Activated CD8-positive, alpha-beta memory T cell treated with anti-CD3 and anti-CD28 coated beads, Interleukin-2, amount 50 U/mL, for 24 hours (primary cell): ENCODE measurements at regions not wholly inside any gene's neighbourhood (a gene's known extent, or its start where the extent isn't known, plus 50 kb on each side); places are given as distances from the start of the nearest gene placed in this dataset.

ENCODE experiments used
- DNase-seq: peaks from one replicate; pipeline ENCODE4 v3.0.0-alpha.2; 2020; ENCODE audit errors: extremely low read depth

DNA sequence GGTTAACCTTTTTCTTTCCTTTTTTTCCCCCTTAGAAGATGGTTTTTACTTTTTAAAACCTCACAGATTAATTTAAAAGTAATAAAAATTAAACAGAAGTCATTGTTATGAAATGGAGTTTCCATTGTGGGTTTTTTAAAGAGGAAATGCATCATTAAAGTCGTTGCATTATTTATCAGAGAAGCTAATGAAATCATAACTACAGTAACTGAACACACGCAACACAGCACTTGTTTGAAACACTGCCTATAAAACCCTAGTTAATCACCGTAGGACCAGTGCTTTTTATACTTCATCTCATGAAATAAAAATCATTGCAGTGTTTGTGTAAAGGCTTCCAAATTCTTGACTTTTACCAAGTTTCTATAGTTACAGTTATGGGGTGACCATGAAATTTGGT is 82.4 kb upstream of the NTRK2 start:
- DNase-seq, result no peak

DNA sequence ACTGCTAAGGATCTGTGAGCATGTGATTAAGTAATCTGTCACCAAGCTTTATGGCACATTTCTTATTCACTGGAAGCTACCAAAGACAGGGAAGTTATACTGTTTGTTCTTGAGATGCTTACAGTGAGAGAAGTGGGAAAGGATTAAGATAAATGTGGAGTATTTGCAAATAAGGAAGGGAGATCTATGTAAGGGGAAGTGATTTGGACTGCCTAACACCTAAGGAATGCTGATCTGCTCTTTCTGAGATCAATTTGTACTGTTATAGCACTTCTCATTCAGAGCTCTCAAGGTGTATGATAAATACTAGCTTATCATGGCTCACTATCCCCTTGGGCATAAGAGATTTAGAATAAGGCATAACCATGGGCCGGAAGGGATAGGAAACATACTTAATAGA is 80.0 kb upstream of the NTRK2 start:
- no peak for DNase-seq

DNA sequence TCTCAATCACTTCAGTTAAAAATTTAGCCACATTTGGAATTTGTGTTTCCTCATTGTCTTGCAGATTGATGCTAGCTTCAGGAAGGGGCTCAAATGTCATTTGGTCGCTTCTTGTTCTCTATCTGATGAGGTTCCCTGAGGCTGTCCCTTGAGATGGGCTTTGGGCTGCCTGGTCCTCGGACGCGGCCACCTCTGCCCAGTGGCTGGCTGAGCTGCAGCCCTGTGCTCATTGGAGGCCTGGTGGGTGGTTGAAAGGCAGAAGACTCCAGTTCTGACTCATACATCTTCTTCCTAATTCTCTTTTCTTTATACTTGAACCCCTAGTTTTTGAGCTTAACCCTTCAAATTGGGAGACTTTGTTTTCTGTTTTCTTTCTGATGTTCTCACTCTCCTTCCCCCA is 78.8 kb upstream of the NTRK2 start:
- DNase-seq, result no peak

DNA sequence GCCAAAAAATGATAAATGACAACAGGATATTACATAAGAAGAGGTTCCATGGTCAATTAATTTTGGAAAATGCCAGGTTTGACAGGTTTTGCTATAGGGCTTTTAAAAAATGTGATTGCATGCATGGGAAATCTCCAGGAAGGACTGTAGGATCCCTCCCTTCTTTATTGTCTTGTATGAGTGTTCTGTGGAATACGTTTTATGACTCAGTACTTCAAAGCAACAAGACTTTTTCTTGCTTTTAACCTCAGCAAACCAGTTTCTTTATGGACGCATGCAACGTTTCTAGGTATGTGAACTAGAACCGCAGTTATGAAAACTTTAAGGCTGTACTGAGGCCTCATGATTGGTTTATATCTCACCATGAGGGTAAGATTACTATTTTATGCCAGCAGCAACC is 76.6 kb upstream of the NTRK2 start:
- no peak for DNase-seq

DNA sequence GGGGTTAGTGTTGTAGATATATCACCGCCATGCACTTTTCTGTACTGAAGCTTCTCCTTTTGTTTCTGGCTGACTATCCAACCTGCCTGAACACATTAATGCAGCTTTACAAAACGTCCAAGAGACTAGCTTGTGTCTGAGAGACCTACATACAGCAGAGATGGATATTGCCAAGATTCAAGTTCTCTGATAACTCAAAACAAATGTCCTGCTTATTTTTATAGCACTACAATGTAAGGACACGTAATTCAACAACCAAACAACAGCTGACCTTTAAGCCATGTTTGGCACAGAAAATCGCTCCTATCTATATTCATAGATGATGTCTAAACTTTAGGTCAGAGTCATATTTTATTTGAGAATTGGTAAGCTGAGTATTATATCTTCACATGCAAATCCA is 76.2 kb upstream of the NTRK2 start:
- DNase-seq, result no peak

DNA sequence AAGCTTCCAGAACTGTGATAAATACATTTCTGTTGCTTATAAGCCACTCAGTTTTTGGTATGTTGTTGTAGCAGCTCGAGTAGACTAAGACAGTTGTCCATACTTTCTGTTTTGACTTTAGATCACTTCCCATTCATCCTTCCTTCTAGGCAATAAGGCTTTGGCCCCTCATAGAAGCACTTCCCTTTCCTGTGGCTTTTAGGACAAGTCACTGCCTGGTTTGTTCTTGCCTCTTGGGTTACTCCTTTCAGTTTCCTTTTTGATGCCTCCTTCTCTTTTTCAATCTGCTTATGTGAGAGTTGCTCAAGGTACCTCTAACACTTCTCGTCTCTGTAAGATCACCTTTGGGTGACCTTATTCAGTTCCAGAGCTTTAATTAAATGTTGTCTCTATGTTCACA is 72.4 kb upstream of the NTRK2 start:
- DNase-seq, result no peak

DNA sequence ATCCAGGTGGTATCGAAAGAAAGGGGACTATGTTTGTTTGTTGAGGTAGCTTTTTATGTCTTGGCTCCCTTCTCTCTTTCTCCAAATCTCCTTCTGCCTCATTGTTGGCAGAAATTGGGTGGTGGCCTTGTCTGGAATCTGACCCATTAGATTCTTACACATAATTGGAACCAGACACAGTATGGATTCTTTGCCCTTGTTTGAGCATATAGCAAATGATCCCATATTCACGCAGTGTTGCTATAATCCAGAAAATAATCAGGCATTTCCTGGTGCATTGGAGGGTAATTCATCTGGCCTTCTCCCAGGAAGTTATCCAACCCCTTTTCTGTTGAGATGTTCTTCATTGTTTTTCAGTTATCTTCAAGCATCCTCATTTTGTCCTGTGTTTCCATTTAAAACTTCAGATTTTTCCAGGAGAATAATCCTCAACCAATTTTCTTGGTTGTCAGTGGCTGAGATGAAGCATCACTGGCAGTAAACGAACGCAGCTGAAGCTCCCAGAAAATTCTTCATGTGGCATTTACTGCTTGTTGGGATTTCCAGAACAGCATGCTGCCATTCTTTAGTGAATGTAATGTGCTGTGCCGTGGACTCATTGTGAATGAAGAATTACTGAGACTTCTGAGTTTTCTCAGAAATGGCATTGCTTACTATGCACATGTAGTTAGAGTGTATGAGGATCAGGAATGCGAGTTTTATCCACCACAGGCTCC is 70.5 kb upstream of the NTRK2 start:
- no peak for DNase-seq

DNA sequence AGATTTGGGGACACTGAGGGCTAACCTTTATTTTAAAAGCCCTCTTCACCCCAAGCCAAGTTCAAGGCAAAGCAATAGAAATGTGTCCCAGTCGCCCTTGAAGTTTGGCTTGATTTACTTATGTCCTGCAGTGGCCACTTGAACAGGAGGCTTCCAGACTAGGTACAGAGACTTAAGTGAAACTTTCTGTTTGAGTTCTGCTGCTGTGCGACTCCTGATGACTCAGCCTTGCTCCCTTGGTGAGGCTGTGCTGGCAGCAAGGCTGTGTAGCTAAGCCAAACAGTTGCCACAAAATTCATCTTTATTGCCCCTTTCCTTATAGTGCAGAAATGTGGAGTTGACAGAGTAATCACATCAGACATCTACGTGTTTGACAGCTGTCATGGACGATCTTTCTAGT is 68.8 kb upstream of the NTRK2 start:
- DNase-seq, result no peak

DNA sequence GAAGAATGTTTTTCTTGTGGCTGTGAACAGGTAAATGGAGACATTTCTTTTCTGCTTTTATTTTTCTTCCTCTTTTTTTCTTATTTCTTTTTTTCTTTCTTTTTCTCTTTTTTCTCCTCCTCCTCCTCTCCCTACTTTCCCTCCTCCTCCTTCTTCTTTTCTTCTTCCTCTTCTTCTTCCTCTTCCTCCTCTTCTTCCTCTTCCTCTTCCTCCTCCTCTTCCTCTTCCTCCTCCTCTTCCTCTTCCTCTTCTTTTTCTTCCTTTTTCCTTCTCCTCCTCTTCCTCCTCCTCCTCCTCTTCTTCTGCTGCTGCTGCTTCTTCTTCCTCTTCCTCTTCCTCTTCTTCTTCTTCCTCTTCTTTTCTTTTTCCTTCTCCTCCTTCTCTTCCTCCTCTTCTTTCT is 65.3 kb upstream of the NTRK2 start:
- DNase-seq, result no peak

DNA sequence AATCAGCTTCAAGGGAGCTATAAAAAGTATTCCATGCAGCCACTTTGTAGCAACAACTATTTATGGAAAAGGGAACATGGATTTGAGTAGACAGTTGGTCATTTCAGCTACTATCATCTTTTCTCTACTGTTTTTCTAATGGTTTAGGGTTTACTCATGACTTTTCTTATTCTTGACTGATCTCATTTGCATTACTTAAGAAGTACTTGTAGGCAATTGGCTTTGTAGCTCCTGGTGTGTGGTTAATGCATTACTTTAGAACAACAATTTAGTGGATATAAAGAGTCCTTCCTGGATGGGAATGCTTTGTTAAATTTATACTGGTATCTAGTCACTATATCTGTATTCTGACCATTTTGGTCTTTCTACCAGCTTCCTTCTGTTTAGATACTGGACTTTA is 59.8 kb upstream of the NTRK2 start:
- DNase-seq, result no peak

DNA sequence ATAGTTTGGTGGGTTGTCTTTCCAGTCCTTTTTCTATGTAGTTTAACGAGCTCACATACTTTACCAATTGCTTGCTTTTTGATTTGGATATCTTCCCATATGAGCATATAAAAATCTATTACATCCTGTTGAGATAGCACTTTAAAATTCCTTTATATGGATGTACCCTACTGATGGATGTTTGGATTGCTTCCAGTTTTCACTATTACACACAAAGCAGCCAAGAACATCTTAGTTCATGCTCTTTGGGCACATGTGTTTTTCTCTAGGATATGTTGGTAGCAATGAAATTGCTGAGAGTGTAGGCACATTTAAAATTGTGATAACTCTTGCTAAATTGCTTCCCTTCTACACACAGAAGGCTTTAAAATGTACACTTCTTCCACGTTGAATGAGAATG is 56.1 kb upstream of the NTRK2 start:
- no peak for DNase-seq

DNA sequence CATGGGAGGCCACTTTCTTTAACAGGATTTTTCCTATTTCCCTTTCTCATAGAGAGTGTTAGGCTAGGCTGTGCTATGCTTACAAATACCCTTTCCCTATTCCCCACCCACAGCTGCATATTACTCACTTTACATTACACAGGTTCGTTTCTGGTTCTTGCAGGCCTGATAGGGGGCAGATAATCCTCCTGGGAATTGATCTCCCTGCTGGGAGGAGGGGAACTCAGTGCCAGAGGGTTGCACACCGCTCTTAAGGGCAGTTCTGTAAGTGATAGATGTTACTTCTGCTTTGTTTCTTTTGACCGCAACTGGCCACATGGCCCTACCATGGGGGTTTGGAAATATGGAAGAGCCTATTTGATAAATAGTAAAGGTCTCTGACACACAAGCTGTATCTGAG is 54.0 kb upstream of the NTRK2 start:
- DNase-seq, result no peak

DNA sequence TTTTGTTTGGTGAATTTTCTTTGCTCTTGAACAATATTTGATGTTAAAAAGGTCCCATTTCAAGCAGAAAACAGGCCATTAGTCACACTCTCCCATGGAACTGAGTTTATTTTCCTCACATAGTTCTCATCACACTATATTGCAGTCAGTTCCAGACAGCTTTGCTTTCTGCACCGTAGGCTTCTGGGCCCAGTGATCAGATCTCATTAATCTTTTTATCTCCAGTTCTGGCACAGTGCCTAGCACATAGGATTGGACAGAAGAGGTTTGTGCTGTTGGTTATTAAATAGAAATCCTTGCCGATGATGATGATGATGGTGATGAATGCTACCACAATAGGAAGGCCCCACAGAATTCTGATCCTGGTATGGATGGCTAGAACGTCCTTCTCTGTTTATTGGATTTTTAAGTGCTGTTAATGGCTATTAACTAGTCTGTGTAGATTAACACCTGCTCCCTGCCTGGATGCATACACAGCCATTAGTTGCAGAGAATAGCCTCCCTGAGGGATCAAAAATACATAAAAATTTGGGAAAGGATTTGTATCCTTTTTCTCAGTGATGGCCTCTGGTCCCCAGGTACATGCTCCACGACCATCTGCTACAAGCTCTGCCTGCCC is 52.0 kb upstream of the NTRK2 start:
- DNase-seq, result no peak
